HL-60 (cell line): ENCODE measurements at regions not wholly inside any gene's neighbourhood (a gene's known extent, or its start where the extent isn't known, plus 50 kb on each side); places are given as distances from the start of the nearest gene placed in this dataset.

Source experiments
- DNase-seq, 2 experiments: peaks; one replicate each; pipeline ENCODE4 v3.0.0-alpha.2; 2010 to 2020; ENCODE audit warnings: low read depth in 1 of 2, low spot score in 1 of 2
- H3K27ac ChIP-seq: fragments of 250-450 bp; sonication (Bioruptor Pico); replicated peaks from 2 replicates; pipeline ENCODE4 v1.5.1; 2020; ENCODE audit warnings: mild to moderate bottlenecking, moderate library complexity
- H3K27me3 ChIP-seq: fragments of 250-450 bp; sonication (Bioruptor Pico); 2 replicates; pipeline ENCODE4 v1.5.1; 2021; ENCODE audit warnings: mild to moderate bottlenecking, moderate library complexity; ENCODE audit not compliant: insufficient read depth, poor library complexity, severe bottlenecking
- H3K4me3 ChIP-seq: replicated peaks from 2 replicates; pipeline ENCODE4 v1.5.1; 2011; ENCODE audit warnings: mild to moderate bottlenecking, control low read depth, low read length; ENCODE audit not compliant: insufficient read depth
- CTCF ChIP-seq: IDR thresholded peaks from one replicate; pipeline ENCODE4 v1.5.1; 2011; ENCODE audit warnings: low read length, control low read depth, inconsistent platforms; ENCODE audit not compliant: insufficient read depth
- GABPA ChIP-seq: IDR thresholded peaks from 2 replicates; pipeline ENCODE4 v1.6.1; 2012; ENCODE audit warnings: low read depth
- POLR2AphosphoS5 ChIP-seq: IDR thresholded peaks from 2 replicates; pipeline ENCODE4 v1.6.1; 2012; ENCODE audit warnings: low read depth
- REST ChIP-seq: IDR thresholded peaks from 2 replicates; pipeline ENCODE4 v1.6.1; 2012; ENCODE audit warnings: low read depth; ENCODE audit not compliant: insufficient replicate concordance
- SPI1 ChIP-seq: IDR thresholded peaks from 2 replicates; pipeline ENCODE4 v1.6.1; 2012; ENCODE audit warnings: low read depth, mild to moderate bottlenecking, borderline replicate concordance

GRCh38 chr18:24535527-24536295 is 75.3 kb downstream of the HRH4 start:
- Histone ChIP-seq H3K4me3 (no peak overlapping the region), H3K27me3 (peaks cover 35% of the 10 kb centered on the region), H3K27ac (no peak overlapping the region)
- DNase-seq = no peak
- no peak for TF ChIP-seq SPI1
- TF ChIP-seq REST = no peak
- no peak for TF ChIP-seq POLR2AphosphoS5
- no peak for TF ChIP-seq GABPA
- no peak for TF ChIP-seq CTCF

- no peak overlapping the region for H3K4me3 ChIP-seq
- no peak for TF ChIP-seq POLR2AphosphoS5
- TF ChIP-seq GABPA = no peak
- TF ChIP-seq REST = no peak
- TF ChIP-seq CTCF = no peak
- TF ChIP-seq SPI1 = no peak
- peaks cover 31% of the 10 kb centered on the region for H3K27me3 ChIP-seq
- DNase-seq = no peak
- no peak overlapping the region for H3K27ac ChIP-seq
These were observed 75.9 kb downstream of the HRH4 start for GRCh38 chr18:24536326-24536725.

- Histone ChIP-seq H3K27ac (no peak overlapping the region), H3K4me3 (no peak overlapping the region), H3K27me3 (peaks cover 29% of the 10 kb centered on the region)
- no peak for DNase-seq
- TF ChIP-seq CTCF (no peak), SPI1 (no peak), GABPA (no peak), POLR2AphosphoS5 (no peak), REST (no peak)
These were observed 76.4 kb downstream of the HRH4 start for GRCh38 chr18:24536834-24537233.
